Hematopoietic multipotent progenitor cell (in vitro differentiated cells): ENCODE measurements at regions not wholly inside any gene's neighbourhood (a gene's known extent, or its start where the extent isn't known, plus 50 kb on each side); places are given as distances from the start of the nearest gene placed in this dataset.
A peak's percentile ranks its signal among the peaks of the same experiment; 100 is the strongest.
"Not testable (repeated sequence)": the region's sequence is repeated elsewhere in the genome, so short reads cannot be mapped to it uniquely, and the experiment has no call there.

Experiments used
- DNase-seq, 3 donors: peaks; one replicate each; pipeline ENCODE4 v3.0.0-alpha.2; 2011 to 2015; ENCODE audit warnings: low read depth in 2 of 3, low spot score in 2 of 3

- no peak for DNase-seq
Measured at GRCh38 chr3:94314218-94314883, 251.5 kb downstream of the NSUN3 start.

DNA sequence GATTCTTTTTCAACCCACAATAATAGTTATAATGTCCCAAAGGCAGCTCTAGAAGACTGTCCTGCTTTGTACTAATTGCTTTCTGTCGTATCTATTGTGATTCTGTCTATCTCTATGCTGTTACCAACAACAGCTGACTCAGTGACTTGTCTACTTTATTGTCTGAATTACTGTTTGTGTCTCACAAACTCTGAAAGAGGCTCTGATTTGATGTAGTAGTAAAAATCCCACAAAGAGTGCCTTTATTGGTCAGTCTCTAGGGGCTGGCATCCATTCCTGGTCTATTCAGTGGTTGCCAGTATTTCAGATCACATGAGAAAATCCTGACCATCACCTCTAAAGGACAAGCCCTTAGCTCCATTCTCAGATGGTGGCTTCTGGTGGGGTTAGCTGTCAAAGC is 254.2 kb downstream of the NSUN3 start:
- DNase-seq = no peak

DNA sequence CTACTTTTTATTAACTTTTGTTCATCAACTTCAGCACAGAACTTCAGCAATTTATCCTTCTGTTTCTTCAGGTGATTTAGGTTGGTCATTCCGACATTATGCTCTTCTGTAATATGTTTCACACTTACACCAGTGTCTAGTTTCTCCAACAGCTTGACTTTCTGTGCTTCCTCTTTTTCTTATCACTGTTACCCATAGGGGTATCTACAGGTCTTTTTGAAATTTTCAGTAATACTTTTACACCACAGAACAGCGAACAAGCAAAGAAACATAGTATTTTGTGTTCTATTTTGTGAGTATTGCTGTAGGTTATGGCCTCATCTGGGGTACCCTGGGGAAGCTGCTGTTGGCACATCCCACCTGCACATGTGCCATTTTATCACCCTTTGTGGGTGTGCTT is 260.7 kb downstream of the NSUN3 start:
- peak in 2 of 3 donors; percentile 8 to 60 for DNase-seq

- no peak for DNase-seq
Measured at GRCh38 chr3:94331831-94332230, 269.0 kb downstream of the NSUN3 start.

GRCh38 chr3:94336046-94336753 is 273.3 kb downstream of the NSUN3 start:
- DNase-seq = peak in 2 of 3 donors; percentile 38 to 67

DNA sequence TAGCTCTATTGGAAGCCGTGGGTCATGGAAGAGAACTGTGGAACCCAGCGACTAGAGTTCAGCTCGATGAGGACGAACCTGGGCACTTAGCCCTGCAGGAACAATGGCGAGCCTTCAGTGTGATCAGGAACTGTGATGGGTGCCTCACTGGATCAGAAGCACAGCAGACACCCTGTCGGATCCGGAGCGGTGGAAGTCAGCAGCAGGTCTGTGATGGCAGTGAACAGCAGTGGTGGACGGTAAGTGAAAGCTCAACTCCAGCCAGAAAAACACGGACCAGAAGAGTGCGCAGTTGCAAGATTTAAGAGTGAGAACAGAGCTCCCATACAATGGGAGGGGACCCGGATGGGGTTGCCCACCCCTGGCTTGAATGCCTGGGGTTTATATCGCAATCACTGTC is 282.2 kb downstream of the NSUN3 start:
- DNase-seq = no peak

- no peak for DNase-seq
Measured at GRCh38 chr3:94349310-94349878, 286.5 kb downstream of the NSUN3 start.

DNA sequence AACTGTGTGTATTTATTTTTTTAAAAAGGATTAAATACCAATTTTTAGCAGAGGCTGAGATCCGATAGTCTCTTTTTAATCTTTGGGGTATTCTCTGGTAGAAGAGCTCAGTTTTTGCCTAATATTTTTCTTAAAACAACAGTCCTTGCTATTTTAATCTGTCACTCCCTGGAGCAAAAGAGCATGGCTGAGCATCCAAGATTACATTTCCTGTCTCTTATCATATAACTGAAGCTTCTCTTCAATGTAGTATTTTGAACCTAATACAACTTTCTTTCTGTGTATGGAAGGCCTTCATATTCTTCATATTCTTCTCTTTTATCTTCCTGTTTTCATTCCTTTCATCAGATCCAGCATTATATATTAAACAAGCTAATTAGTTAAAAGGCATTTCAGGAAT is 293.7 kb downstream of the NSUN3 start:
- no peak for DNase-seq

- DNase-seq = no peak
Measured at GRCh38 chr3:94359996-94360395, 297.1 kb downstream of the NSUN3 start.

- no peak for DNase-seq
Measured at GRCh38 chr3:94360987-94361386, 298.1 kb downstream of the NSUN3 start.

- peak in 1 of 3 donors; percentile 19 for DNase-seq
Measured at GRCh38 chr3:94362393-94362792, 299.5 kb downstream of the NSUN3 start.

DNA sequence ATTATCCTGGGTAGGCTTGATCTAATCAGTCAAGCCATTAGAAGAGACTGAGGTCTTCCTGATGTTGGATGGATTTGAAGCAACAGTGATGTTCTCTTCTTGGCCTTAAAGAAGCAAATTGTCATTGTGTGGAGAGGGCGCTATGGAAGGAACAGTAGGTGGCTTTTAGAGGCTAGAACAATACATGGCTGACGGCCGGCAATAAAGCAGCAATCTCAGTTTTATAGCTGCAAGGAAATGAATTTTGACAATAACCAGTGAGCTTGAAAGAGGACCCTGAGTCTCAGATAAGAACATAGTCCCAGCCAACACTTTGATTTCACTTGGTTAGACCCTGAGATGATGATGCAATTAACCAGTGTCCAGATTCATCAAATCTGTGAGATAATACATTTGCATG is 302.1 kb downstream of the NSUN3 start:
- no peak for DNase-seq

- peak in 1 of 3 donors; percentile 39 for DNase-seq
Measured at GRCh38 chr3:94372026-94372425, 309.2 kb downstream of the NSUN3 start.

DNA sequence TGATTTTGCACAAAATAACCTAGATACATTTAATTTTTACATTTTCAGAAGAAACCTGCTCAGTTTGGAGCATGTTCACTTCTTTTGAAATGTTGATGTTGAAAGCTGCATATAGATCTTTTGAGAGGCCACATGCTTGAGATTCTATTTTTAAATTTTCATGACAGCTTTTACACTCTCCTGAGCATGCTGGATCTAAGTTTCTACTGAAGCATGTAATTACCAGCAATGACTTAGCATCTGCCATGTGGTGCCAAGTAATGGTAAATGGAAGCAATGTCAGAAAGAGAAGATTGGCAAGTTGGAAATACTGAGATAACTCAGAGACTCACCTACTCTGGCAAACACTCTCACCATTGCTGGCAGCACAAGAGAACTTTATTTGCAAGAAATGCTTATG is 310.6 kb downstream of the NSUN3 start:
- no peak for DNase-seq

DNA sequence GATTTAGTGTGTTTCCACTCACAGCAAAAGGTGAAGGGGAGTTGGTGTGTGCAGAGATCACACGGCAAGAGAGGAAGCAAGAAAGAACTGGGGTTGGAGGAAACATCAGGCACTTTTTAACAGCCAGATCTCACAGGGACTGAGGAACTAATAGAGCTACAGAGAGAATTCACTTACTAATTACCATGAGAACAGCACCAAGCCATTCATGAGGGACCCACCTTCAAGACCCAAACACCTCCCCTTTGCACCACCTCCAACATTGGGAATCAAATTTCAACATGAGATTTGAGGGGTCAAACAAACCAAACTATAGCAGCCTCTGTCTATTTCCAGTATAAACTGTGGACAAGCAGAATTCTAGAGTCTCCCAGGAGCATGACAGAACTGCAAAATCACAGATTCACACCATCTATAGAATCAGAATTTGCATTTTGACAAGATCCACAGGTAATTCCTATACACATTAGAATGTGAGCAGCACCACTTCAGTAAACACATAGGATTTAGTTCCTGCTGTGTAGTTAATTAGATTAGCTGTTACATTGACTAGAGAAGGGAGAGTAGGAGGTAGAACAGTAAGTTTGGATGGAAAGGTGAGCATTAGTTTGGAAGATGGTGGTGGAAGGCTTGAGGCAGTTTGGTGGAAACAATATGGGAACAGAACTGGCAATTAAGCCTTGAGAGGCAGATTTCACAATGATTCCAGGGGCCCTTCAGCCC is 311.7 kb downstream of the NSUN3 start:
- no peak for DNase-seq

GRCh38 chr3:94377123-94377696 is 314.3 kb downstream of the NSUN3 start:
- DNase-seq = not testable (repeated sequence)

- not testable (repeated sequence) for DNase-seq
Measured at GRCh38 chr3:94377863-94378262, 315.0 kb downstream of the NSUN3 start.

GRCh38 chr3:94378322-94378721 is 315.5 kb downstream of the NSUN3 start:
- no peak for DNase-seq

DNA sequence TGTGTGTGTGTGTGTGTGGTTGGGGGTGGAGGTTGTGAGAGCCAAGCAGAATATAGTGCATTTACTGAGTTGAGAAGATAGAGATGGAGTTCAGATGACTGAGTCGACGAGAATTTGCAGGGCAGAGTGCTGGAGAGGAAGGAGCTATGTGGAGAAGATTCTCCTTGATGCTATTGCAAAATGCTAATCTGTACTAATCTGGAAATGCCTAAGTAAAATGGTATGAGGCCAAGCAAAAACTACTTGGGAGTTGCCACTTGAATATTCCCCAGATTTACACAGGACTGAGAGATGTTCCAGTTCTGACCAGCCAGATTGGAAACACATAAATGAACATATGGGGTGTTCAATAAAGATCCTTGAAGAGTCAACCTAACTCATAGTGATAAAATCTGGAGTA is 316.4 kb downstream of the NSUN3 start:
- no peak for DNase-seq

DNA sequence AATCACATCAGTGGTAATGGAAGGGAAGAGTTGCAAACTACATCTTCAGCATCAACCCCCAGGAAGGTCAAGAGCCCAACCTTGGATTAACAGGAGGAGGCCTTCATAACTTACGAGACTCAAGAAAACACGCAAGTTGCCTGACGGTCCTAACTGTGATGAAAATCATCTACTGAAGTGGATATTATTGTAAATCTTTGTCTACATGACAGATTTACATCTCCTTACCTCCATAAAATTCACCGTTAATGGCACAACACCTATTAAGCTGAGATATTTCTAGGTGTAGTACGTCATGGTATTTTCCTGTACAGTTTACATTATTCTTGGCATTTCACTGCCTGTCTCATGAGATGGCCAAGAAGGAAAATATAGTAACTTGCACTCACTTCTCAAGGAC is 332.0 kb downstream of the NSUN3 start:
- no peak for DNase-seq

GRCh38 chr3:94395851-94396250 is 333.0 kb downstream of the NSUN3 start:
- DNase-seq = no peak
